ENCODE measurements at regions not wholly inside any gene's neighbourhood (a gene's known extent, or its start where the extent isn't known, plus 50 kb on each side); places are given as distances from the start of the nearest gene placed in this dataset.

- H3K9me3 ChIP-seq, result peaks cover 0 to 6% (median 0%) of the 10 kb centered on the region in 4 donors
- no peak overlapping the region for H3K27ac ChIP-seq
- TF ChIP-seq CTCF (IDR thresholded peaks at IDR 0.05) (no peak), POLR2AphosphoS5 (IDR thresholded peaks at IDR 0.05) (no peak), EP300 (IDR thresholded peaks at IDR 0.05) (no peak), POLR2A (IDR thresholded peaks at IDR 0.05) (no peak)
- no peak overlapping the region for H3K4me3 ChIP-seq
- intact Hi-C loops (cut with DNase I), result no loop called here
- no peaks in the 10 kb centered on the region for H3K27me3 ChIP-seq
- no peaks in the 10 kb centered on the region for H3K36me3 ChIP-seq
- no peaks in the 10 kb centered on the region for H3K4me1 ChIP-seq
- no peak for DNase-seq
Measured at GRCh38 chr7:52980129-52980528, 55.3 kb upstream of the POM121L12 start.

- Histone ChIP-seq H3K27me3 (no peaks in the 10 kb centered on the region), H3K4me1 (no peaks in the 10 kb centered on the region), H3K4me3 (no peak overlapping the region), H3K27ac (no peak overlapping the region), H3K9me3 (no peaks in the 10 kb centered on the region), H3K36me3 (no peaks in the 10 kb centered on the region)
- intact Hi-C loops (cut with DNase I), result no loop called here
- TF ChIP-seq POLR2A (IDR thresholded peaks at IDR 0.05) (no peak), POLR2AphosphoS5 (IDR thresholded peaks at IDR 0.05) (no peak), EP300 (IDR thresholded peaks at IDR 0.05) (no peak), CTCF (IDR thresholded peaks at IDR 0.05) (no peak)
- no peak for DNase-seq
Measured at GRCh38 chr7:52973126-52973525, 62.3 kb upstream of the POM121L12 start.

GRCh38 chr7:52962402-52963076, 72.9 kb upstream of the POM121L12 start:
- Histone ChIP-seq H3K36me3 (no peaks in the 10 kb centered on the region), H3K9me3 (peaks cover 0 to 2% (median 0%) of the 10 kb centered on the region in 4 donors), H3K27me3 (no peaks in the 10 kb centered on the region), H3K4me3 (no peak overlapping the region), H3K4me1 (peaks cover 0 to 15% (median 13%) of the 10 kb centered on the region in 4 donors), H3K27ac (no peak overlapping the region)
- intact Hi-C loops (cut with DNase I), result no loop called here
- DNase-seq, result no peak
- TF ChIP-seq EP300 (IDR thresholded peaks at IDR 0.05), result no peak
- no peak for TF ChIP-seq CTCF (IDR thresholded peaks at IDR 0.05)
- TF ChIP-seq POLR2AphosphoS5 (IDR thresholded peaks at IDR 0.05), result no peak
- TF ChIP-seq POLR2A (IDR thresholded peaks at IDR 0.05), result no peak
- 78 to 84% methylated on average over 7 of the region's 7 CpGs for WGBS, 2 donors

DNA sequence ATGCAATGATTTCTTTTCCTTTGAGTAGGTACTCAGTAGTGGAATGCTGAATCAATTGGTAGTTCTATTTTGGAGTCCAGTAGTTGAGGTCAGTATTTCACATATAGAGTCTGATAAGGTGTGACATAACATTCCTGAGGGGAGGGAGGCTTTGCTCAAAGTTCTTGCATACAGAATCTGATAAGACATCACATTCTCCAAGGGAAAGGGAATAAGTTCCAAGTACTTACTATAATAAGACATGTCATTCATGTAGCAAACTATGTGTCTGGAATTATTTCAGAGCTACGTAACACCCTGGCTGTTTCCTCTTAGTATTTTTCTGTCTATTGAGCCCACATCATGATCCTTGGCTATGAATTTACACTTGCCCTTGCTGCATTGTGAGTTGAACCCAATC, 74.3 kb upstream of the POM121L12 start:
- no peak for DNase-seq
- H3K4me3 ChIP-seq, result no peak overlapping the region
- H3K27ac ChIP-seq, result no peak overlapping the region
- H3K27me3 ChIP-seq, result no peaks in the 10 kb centered on the region
- intact Hi-C loops (cut with DNase I), result no loop called here
- H3K36me3 ChIP-seq, result no peaks in the 10 kb centered on the region
- WGBS, 2 donors, result 84 to 85% methylated on average over 1 of the region's 1 CpG
- H3K9me3 ChIP-seq, result peaks cover 0 to 2% (median 0%) of the 10 kb centered on the region in 4 donors
- TF ChIP-seq POLR2AphosphoS5 (IDR thresholded peaks at IDR 0.05) (no peak), CTCF (IDR thresholded peaks at IDR 0.05) (no peak), EP300 (IDR thresholded peaks at IDR 0.05) (no peak), POLR2A (IDR thresholded peaks at IDR 0.05) (no peak)
- H3K4me1 ChIP-seq, result peaks cover 0 to 15% (median 13%) of the 10 kb centered on the region in 4 donors

All from sigmoid colon (tissue), 6 donors.